PC-3 (cell line): ENCODE measurements at regions not wholly inside any gene's neighbourhood (a gene's known extent, or its start where the extent isn't known, plus 50 kb on each side); places are given as distances from the start of the nearest gene placed in this dataset.

ENCODE experiments used
- CTCF ChIP-seq: fragments of 300-600 bp; sonication (generic); conservative IDR thresholded peaks from 2 replicates; pipeline ENCODE4 v1.5.1; 2017; ENCODE audit warnings: antibody characterized with exemption, low read depth, mild to moderate bottlenecking, low read length
- EZH2 ChIP-seq: fragments of 300-600 bp; sonication (generic); IDR thresholded peaks from one replicate; pipeline ENCODE4 v1.6.1; 2017; ENCODE audit warnings: antibody characterized with exemption, mild to moderate bottlenecking, low read length; ENCODE audit not compliant: unreplicated experiment

GRCh38 chr12:124177951-124178316, 117.0 kb upstream of the RFLNA start:
- TF ChIP-seq CTCF (no peak), EZH2 (no peak)
